Type B pancreatic cell (in vitro differentiated cells): ENCODE measurements at regions not wholly inside any gene's neighbourhood (a gene's known extent, or its start where the extent isn't known, plus 50 kb on each side); places are given as distances from the start of the nearest gene placed in this dataset.

Experiments used
- DNase-seq: peaks from one replicate; pipeline ENCODE4 v3.0.0; 2021; ENCODE audit warnings: mixed read lengths; ENCODE audit not compliant: unreplicated experiment; ENCODE audit errors: extremely low spot score
- H3K27ac Mint-ChIP-seq: 2 replicates; pipeline ENCODE4 v1.8.0; 2021; ENCODE audit warnings: mild to moderate bottlenecking, mixed read lengths
- H3K27me3 Mint-ChIP-seq: 2 replicates; pipeline ENCODE4 v1.8.0; 2021; ENCODE audit warnings: mixed read lengths
- H3K36me3 Mint-ChIP-seq: 2 replicates; pipeline ENCODE4 v1.8.0; 2021; ENCODE audit warnings: mixed read lengths
- H3K4me1 Mint-ChIP-seq: one replicate; pipeline ENCODE4 v1.8.0; 2021; ENCODE audit warnings: mixed read lengths; ENCODE audit not compliant: unreplicated experiment
- H3K4me3 Mint-ChIP-seq: 2 replicates; pipeline ENCODE4 v1.8.0; 2021; ENCODE audit warnings: mild to moderate bottlenecking, mixed read lengths
- H3K9me3 Mint-ChIP-seq: 2 replicates; pipeline ENCODE4 v1.8.0; 2021; ENCODE audit warnings: mixed read lengths
- TF ChIP-seq, protein P1 (sequence below): fragments of 200-600 bp; sonication (generic); conservative IDR thresholded peaks from 2 replicates; pipeline ENCODE4 v1.5.0; 2021; ENCODE audit warnings: antibody characterized with exemption, mild to moderate bottlenecking

DNA sequence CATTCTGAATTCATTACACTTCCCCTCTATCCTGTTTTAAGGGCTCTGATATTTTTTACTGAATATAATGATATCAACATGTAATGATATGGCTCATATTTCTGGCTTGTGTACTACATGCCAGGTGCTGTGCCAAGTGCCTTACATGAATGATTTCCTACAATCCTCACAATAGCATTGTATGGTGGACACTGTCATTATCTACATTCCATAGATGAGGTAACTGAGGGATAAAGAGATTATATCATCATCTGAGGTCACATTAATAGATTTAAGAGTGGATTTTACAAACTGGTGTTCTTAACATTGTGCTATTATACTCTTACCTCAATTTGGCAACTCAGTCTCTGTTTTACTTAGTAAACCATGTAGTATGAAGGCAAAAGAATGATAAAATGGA is 502.0 kb downstream of the LIG4 start:
- H3K27me3 Mint-ChIP-seq: no peaks in the 10 kb centered on the region
- TF ChIP-seq, protein P1, sequence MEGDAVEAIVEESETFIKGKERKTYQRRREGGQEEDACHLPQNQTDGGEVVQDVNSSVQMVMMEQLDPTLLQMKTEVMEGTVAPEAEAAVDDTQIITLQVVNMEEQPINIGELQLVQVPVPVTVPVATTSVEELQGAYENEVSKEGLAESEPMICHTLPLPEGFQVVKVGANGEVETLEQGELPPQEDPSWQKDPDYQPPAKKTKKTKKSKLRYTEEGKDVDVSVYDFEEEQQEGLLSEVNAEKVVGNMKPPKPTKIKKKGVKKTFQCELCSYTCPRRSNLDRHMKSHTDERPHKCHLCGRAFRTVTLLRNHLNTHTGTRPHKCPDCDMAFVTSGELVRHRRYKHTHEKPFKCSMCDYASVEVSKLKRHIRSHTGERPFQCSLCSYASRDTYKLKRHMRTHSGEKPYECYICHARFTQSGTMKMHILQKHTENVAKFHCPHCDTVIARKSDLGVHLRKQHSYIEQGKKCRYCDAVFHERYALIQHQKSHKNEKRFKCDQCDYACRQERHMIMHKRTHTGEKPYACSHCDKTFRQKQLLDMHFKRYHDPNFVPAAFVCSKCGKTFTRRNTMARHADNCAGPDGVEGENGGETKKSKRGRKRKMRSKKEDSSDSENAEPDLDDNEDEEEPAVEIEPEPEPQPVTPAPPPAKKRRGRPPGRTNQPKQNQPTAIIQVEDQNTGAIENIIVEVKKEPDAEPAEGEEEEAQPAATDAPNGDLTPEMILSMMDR: no peak
- no peaks in the 10 kb centered on the region for H3K9me3 Mint-ChIP-seq
- DNase-seq: no peak
- H3K27ac Mint-ChIP-seq: no peak overlapping the region
- no peaks in the 10 kb centered on the region for H3K36me3 Mint-ChIP-seq
- H3K4me3 Mint-ChIP-seq: no peak overlapping the region
- H3K4me1 Mint-ChIP-seq: peaks cover 5% of the 10 kb centered on the region

DNA sequence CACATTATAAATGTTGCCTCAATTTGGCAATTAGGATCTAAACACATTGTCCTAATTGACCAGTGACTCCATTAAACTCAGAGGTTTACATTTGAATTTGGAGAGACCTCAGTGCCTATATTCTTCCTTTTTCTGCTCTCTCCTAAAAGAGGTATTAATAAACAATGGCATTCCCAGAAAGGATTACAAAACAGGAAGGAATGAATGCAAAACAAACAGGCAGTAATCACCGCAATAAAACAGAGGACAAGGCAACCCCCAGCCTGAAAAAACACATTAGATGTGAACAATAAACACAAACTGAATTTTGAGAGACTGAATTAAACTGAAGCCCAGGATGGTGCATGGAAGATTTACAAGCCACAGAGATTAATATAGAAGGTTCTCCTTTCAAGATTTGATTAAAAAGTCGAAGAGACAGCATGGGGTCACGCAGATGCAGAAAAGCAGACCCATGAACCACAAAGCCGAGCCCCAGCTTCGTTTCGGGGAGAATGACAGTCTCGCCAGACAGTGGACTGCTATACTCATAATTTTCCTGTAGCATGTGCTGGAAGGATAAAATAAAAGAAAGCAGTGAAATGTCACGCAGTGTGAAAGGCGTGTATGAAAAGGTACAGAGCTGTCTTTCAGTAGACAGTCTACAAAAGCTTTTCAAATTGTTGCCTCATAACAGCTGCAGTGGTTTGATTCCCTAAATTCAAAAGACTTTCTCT is 503.0 kb downstream of the LIG4 start:
- no peak for DNase-seq
- TF ChIP-seq, protein P1: no peak
- no peaks in the 10 kb centered on the region for H3K27me3 Mint-ChIP-seq
- H3K27ac Mint-ChIP-seq: no peak overlapping the region
- H3K36me3 Mint-ChIP-seq: no peaks in the 10 kb centered on the region
- H3K4me3 Mint-ChIP-seq: no peak overlapping the region
- no peaks in the 10 kb centered on the region for H3K9me3 Mint-ChIP-seq
- H3K4me1 Mint-ChIP-seq: peaks cover 5% of the 10 kb centered on the region

DNA sequence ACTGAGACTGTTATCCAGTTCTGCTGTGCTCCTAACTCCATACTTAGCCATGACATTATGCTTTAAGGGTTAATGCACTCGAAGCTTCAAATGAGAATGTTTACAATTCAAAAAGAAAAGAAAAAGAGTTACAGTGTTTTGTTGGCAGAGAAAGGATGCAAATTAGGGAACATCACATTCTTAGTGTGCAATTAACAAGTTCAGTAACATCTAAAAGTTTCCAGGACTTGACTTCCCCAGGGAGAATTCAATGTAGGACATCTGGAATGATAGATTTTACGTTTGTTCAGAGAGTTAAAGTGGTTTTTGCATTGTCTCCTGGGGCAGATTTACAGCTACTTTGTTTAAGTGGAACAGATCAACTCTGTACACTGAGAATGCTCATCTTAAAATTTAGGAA is 525.2 kb downstream of the LIG4 start:
- Mint-ChIP-seq H3K4me3 (no peak overlapping the region), H3K27ac (no peak overlapping the region), H3K4me1 (no peaks in the 10 kb centered on the region), H3K9me3 (no peaks in the 10 kb centered on the region), H3K27me3 (no peaks in the 10 kb centered on the region), H3K36me3 (no peaks in the 10 kb centered on the region)
- TF ChIP-seq, protein P1: no peak
- DNase-seq: no peak

DNA sequence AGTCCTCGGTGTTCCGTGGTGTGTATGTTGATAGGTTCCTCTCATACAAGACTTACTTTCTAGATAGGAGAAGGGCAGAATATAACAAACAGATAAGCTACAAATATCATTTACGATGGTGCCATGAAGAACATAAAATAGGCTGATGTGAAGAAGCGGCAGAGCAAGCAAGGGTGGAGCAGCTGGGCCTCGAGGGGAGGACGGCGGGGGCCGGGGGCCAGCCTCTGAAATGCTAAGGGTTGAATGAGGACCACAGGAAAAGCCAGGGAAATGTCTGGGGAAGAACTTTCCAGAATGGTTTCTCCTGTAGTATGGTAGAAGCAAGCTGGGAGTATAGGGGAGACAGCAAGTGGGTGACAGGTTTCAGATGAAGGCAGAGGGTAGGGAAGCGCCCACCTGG is 529.5 kb downstream of the LIG4 start:
- peaks cover 3% of the 10 kb centered on the region for H3K27me3 Mint-ChIP-seq

DNA sequence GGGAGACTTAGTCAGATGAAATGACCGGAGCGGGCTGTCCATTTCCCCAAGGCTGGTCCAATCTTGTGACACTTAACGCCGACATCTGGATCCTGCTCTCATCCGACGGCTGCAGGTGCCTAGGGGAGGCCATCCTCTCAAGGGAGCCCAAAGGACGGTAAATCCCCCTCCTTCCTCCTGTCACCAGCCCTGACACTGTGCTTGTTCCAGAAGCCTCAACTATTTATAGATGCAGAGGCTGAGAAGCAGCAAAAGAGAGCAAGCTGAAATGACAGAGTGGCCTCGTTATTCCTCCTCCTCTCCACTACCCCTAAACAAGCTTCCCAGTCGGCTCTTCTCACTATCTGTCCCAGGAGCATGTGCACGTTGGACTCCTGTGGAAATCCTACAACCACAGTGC is 533.7 kb downstream of the LIG4 start:
- TF ChIP-seq, protein P1: no peak
- peaks cover 3% of the 10 kb centered on the region for H3K27me3 Mint-ChIP-seq
- no peaks in the 10 kb centered on the region for H3K4me1 Mint-ChIP-seq
- no peak overlapping the region for H3K27ac Mint-ChIP-seq
- DNase-seq: no peak
- H3K9me3 Mint-ChIP-seq: no peaks in the 10 kb centered on the region
- H3K36me3 Mint-ChIP-seq: no peaks in the 10 kb centered on the region
- H3K4me3 Mint-ChIP-seq: no peak overlapping the region

More for the DNA sequence above, 529.5 kb downstream of the LIG4 start:
- no peak overlapping the region for H3K27ac Mint-ChIP-seq
- no peaks in the 10 kb centered on the region for H3K36me3 Mint-ChIP-seq
- no peak overlapping the region for H3K4me3 Mint-ChIP-seq
- DNase-seq: no peak
- no peaks in the 10 kb centered on the region for H3K4me1 Mint-ChIP-seq
- H3K9me3 Mint-ChIP-seq: no peaks in the 10 kb centered on the region
- TF ChIP-seq, protein P1: no peak
